Femur (tissue), 1 donor: ENCODE measurements at regions not wholly inside any gene's neighbourhood (a gene's known extent, or its start where the extent isn't known, plus 50 kb on each side); places are given as distances from the start of the nearest gene placed in this dataset.
"Not testable (repeated sequence)": the region's sequence is repeated elsewhere in the genome, so short reads cannot be mapped to it uniquely, and the experiment has no call there.

Source experiments
- DNase-seq: peaks from one replicate; pipeline ENCODE4 v3.0.0-alpha.2; 2017

DNA sequence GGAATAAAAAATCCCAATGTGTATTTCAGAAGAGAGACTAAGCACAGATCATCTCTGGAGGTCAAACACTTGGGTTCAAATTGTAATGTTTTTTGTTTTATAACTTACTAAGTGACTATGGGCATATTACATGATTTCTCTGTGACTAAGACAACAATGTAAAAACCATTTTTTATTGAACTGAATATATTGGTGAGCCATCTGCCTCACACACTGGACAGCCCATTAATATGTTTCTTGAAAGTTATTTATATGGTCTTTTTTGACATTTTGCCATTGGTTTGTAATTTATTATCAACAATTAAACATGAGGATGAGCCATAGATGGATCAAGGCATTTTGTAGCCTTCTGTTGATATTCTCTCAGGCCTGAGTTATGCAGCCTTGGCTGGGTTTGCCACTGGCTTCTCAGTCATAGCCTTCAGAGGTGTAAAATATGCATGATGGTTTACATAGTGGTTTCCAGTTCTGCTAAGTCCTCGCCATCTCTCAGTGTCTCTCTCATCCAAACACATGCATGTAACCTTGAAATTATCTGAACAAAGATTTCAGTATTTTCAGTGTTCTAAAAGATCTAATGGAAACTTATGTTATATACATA lies 997.2 kb downstream of the DIPK2A start:
- DNase-seq, result no peak

DNA sequence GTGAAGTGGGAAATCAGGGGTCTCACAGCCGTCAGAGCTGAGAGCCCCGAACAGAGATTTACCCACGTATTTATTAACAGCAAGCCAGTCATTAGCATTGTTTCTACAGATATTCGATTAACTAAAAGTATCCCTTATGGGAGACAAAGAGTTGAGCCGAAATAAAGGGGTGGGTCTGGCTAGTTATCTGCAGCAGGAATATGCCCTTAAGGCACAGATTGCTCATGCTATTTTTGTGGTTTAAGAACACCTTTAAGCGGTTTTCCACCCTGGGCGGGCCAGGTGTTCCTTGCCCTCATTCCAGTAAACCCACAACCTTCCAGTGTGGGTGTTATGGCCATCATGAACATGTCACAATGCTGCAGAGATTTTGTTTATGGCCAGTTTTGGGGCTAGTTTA lies 1012.9 kb downstream of the DIPK2A start:
- DNase-seq, result not testable (repeated sequence)

DNA sequence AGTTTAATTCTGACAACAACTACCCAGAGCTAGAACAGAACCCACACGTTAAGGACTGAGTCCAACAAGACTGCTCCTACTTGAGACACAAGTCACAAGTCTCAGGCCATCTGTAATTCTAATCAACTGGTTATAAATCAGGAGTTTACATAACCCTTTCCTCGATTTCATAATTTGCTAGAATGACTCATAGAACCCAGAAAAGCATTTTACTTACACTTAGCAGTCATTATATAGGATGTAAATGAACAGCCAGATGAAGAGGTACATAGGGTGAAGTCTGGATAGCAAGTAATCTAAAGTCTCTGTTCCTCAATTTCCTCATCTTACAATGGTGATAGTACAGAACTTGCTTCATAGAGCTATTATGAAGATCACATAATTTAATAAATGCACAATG lies 1018.2 kb downstream of the DIPK2A start:
- no peak for DNase-seq

DNA sequence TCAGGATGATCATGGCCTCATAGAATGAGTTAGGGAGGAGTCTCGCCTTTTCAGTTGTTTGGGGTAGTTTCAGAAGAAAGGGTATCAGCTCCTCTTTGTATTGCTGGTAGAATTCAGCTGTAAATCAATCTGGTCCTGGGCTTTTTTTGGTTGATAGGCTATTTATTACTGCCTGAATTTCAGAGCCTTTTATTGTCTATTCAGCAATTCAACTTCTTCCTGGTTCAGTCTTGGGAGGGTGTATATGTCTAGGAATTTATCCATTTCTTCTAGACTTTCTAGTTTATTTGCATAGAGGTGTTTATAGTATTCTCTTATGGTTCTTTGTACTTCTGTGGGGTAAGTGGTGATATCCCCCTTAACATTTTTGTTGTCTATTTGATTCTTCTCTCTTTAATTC lies 1024.2 kb downstream of the DIPK2A start:
- no peak for DNase-seq

DNA sequence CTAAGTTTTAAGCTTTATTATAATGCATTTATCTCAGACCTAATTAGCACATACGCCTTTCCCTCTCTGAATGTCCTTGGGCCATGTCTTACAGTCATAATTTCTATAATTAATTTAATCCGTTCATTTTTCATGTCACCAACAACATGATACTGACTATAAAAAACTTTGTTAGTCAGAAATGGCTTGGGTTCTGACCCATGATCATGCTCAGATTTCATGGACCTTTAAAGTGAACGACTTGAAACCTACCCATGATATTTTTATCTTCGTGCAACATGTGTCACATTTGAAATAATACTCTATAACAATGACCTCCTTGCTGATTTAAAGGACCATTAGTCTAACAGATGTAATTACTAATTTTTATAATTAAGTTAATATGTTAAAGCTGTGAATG lies 1033.8 kb downstream of the DIPK2A start:
- no peak for DNase-seq

DNA sequence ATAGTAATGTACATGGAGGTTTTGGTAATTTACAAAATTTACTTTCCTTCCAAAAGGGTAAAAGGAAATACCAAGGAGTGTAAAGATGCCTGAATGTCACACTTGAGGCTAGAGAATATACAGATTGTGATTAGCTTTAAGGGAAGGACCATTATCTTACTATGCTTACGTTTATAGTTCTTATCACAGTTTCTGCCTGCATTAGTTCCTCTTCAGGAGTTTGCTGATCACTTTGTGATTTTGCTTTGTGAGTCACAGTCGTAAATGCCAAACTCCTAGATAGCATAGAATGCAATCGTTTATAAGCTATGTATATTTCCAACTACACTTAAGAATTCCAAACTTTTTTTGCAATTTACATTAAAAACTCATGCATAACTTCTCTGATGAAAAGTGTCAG lies 1034.6 kb downstream of the DIPK2A start:
- DNase-seq, result no peak

DNA sequence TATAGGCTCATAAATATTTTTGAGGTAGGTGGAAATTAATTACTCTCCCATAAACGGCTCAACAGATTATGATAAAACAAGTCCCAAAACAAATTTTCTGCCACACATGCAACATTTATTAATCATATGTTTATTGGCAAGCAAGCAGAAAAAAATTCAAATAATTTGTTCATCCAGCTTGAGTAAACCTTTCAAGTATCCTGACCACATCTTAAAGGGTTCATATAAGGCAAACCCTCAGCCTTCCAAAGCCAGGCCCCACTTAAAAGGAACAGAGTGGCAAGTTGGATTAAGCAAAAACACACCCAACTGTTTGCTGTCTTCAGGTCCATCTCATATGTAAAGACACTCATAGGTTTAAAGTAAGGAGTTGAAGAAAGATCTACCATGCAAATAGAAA lies 1042.3 kb downstream of the DIPK2A start:
- no peak for DNase-seq

DNA sequence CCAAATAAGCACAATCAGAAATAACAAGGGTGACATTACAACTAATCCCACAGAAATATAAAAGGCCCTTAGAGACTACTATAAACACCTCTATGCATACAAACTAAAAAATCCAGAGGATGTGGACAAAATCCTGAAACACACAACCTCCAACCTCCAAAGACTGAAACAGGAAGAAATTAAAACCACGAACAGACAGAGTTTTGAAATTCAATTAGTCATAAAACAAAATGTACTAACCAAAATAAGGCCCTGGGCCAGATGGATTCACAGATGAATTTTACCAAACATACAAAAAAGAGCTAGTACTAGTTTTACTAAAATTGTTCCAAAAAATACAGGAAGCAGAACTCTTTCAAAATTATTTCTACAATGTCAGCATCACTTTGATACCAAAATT lies 1043.6 kb downstream of the DIPK2A start:
- DNase-seq, result no peak

DNA sequence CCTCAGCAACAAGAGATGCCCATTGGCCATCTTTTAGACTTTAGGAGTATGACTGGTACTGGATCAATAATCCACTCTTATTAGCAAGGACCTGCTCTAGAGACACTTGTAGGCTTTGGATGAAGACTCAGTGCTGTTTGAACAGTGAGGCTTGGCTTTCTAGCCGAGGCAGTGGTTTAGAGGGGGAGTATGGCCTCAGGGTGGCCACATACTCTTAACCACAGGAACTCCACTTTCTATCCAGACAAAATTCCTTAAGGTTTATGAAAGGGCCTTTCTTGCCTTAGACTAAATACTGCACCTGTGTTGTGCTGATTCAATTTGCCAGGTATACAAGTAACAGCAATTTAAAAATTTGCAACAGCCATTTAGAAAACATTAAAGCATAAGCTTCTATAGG lies 1046.3 kb downstream of the DIPK2A start:
- DNase-seq, result peak; percentile 26

DNA sequence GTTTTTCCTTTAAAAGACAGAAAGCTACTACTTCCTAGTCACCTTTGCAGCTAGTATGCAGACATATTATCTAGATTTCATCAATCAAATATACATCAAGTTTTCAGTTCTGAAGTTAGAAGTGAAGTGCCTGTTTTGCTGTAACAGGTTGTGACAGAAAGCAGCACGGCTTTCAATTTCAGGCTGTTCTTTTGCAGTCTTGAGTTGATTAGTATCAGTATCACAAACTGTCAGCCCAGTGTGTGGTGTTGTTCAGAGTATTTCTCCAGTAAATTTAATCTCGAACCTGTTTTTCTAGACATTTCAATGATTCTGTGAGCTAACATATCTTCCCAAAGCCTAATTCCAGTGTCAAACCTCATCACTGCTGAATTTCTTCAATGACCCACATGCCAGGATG lies 1050.8 kb downstream of the DIPK2A start:
- no peak for DNase-seq

DNA sequence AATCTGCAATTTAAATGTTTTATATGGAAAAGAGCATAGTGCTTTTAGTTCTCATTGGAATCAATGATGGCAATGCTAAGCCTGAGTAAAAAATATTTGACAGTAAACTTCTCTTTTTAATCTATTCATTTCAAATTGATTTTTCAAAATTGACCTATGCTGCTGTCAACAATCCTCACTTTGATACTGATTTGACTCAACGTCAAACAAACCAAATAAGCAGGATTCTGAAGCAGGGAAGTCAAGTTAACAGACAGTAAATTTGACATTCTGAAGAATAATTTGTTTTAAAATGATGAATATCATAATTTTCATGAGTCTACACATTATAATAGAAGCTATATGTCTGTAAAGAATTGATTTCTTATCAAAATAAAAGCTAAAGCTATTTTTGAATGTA lies 1053.1 kb downstream of the DIPK2A start:
- DNase-seq, result no peak

DNA sequence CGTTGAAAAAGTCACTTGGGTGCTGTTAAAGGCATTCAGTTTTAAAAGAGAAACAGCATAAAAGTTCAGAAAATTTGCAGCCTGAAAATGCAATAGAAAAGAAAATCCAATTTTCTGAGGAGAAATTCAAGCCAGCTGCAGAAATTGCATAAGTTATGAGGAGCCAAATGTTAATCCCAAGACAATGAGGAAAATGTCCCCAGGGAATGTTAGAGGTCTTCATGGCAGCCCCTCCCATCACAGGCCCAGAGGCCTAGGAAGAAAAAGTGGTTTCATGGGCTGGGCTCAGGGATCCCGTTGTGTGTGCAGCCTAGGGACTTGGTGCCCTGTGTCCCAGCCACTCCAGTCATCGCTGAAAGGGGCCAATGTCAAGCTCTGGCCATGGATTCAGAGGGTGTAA lies 1055.6 kb downstream of the DIPK2A start:
- DNase-seq, result not testable (repeated sequence)

DNA sequence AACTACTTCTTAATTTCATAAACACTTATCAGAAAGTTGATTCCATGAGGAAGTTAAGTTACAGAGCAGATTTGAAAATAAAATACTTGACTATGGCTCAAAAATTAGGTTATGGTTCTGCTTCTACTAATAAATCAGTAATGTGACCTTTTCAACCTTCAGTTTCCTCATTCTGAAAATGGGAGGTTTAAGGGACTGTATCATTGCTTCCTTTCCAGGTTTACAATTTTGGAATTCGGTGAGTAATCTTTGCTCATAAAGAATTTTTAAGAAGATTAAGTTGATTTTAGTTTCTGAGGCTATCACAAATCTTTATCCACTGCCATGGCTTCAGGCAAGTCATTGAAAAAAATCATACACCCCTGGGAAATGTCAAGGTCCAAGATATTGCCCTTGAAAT lies 1061.2 kb downstream of the DIPK2A start:
- DNase-seq, result no peak

DNA sequence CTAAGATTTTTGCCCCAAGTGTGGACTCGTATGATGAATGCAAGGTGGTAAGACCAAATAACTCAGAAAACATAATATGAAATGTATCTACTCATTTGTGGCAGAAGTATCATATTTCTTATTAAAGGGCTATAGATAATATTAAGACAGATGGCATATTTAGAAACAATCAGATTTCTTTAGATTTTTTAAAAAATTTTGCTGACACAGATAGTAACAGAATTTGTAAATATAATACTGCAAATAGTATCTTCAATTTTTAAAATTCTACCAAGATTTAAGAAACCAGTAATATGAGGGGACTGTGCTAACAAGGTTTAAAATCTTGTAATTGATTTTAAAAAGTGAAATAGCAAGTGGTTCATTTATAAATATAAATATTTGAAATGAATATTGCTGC lies 1064.1 kb downstream of the DIPK2A start:
- DNase-seq, result no peak

DNA sequence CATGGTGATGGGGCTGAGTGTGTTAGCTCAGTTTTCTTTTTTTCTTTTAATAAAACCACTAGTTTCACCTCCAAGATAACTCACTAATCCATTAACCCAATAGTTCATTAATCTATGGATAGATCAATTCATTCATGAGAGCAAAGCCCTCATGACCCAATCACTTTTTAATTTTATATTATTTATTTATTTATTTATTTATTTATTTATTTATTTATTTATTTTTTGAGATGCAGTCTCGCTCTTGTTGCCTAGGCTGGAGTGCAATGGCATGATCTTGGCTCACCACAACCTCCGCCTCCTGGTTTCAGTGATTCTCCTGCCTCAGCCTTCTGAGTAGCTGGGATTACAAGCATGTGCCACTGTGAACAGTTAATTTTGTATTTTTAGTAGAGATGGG lies 1082.4 kb downstream of the DIPK2A start:
- DNase-seq, result not testable (repeated sequence)

DNA sequence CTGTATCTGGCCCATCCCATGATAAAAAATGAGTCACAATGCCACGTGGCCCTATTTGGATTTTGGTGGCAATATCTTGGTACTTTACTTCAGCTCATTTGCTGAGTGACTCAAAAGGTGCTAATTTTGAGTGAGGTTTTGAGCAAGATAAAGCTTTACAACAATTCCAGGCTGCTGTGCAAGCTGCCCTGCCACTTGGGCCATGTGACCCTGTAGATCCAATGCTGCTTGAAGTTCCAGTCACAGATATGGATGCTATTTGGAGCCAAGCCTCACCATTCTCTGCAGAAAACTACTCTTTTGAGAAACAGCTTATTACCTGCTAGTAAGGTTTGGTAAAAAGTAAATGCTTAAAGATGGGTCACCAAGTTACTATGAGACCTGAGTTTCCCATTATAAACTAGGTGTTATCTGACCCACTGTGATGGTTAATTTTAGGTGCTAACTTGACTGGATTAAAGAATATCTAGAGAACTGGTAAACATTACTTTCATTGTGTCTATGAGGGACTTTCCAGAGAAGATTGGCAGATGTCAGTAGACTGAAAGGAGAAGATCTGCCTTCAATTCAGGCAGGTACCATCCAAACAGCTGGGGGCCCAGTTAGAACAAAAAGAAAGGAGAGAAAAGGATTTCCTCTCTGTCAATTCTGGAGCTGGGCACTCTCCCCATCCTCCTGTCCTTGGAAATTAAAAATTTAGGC lies 1083.9 kb downstream of the DIPK2A start:
- no peak for DNase-seq

DNA sequence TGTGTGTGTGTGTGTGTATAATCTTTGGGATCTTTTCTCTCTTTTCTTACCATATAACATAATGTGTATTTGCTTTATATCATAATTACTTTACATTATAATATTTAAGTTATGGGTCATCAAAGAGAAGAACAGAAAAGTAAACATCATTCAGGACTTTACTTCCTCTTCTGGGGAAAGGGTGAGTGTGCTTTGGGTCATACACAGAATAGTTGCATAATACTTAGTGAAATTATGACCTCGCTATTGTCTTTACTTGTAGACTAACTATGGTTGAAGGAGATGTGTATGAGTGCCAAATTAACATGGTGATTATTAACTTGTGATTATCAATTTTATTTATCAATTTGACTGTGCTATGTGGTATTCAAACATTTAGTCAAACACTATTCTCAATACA lies 1086.9 kb downstream of the DIPK2A start:
- DNase-seq, result no peak

DNA sequence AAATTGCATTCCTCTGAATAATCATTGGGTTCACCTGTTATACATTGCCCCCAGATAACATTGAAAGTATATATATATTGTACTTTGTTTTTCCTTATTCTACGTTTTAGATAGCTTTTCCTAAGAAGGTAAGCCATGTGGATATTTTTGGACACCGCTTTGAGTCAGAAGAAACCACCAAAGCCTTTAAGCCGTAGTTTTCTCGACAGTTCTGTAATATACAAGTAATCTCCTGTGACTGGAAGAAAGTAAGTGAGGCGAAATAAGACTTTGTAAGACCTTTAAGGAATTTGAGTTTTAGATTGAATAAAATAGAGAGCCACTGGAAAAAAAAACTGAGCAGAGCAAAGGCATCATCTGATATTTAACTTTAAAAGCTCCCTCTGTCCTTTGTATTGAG lies 1092.0 kb downstream of the DIPK2A start:
- no peak for DNase-seq

DNA sequence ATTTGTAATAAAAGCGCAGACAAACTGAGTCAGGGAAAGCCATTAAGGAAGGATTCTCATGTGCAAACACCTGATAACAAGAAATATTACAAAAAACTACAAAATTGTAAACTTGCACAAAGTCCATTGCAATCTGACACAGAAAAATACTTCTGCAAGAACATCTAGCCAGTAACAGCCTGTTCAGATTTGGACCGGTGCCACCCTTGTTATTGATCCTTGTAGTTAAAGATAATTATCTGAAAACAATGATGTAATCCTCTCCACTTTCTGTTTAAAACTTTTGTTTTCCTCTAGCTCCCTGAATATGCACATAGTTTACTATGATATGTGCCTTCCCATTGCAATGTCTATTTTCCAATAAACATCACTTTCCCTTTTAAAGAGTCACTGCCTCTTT lies 1090.2 kb downstream of the PLOD2 start:
- no peak for DNase-seq

DNA sequence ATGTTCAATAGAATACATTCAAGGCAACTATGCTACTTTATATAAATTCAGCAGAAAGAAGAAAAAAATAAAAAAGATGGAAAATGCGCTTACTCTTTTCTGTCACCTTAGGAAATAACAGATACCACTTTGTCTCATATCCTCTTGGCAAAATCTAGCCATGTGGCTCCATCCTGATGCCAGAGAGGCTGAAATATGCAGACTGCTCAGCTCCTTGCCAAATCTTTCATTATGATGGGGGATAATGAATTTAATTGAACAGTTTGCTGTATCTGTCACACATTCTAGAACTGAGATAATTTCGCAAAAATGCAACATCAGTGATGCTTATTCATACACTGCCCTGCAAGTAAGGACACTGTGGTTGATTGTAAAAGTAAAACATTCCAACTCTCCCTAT lies 1081.5 kb downstream of the PLOD2 start:
- no peak for DNase-seq

DNA sequence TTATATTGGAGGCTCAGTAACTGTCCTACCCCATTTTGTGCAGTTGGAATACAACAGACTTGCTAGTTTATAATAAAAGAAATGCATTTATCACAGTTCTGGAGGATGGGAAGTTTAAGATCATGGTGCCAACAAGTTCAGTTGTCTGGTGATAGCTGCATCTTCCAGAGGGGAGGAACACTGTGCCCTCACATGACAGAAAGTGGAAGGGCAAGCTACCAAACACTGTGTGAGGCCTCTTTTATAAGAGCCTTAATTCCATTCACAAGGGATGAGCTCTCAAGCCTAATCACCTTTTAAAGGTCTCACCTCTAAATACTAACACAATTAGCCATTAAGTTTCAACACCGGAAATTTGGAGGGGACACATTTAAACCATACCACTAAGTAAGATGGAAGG lies 1073.9 kb downstream of the PLOD2 start:
- no peak for DNase-seq

DNA sequence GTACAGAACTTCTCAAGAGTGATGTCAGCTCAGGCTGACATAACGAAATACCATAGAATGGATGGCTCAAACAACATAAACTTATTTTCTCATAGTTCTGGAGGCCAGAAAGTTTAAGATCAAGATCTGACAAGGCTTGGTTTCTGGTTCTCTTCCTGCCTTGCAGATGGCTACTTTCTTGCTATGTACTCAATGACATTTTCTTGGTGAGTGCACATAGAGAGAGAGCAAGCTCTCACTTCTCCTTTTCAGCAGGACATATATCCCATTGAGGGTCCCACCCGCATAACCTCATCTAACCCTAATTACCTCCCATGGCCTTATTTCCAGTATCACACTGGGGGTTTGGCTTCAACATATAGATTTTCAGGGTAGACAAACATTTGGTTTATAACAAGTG lies 1072.1 kb downstream of the PLOD2 start:
- no peak for DNase-seq

DNA sequence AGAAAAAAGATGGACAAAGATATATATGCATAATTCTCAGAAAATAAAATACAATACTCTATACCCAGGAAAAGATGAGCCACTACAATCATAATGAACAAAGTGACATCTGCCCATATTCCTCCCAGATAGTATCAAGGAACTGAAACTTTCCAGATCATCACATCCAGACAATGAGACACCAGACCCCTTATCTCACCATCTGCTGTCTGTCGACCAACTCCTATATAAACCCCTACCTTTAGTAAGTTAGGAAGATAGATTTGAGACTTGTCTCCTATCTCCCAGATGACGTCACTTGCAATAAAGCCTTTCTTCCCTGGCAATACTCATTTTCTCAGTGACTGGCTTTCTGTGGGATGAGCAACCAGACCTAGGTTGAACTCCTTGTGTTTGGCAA lies 1071.6 kb downstream of the PLOD2 start:
- DNase-seq, result no peak

DNA sequence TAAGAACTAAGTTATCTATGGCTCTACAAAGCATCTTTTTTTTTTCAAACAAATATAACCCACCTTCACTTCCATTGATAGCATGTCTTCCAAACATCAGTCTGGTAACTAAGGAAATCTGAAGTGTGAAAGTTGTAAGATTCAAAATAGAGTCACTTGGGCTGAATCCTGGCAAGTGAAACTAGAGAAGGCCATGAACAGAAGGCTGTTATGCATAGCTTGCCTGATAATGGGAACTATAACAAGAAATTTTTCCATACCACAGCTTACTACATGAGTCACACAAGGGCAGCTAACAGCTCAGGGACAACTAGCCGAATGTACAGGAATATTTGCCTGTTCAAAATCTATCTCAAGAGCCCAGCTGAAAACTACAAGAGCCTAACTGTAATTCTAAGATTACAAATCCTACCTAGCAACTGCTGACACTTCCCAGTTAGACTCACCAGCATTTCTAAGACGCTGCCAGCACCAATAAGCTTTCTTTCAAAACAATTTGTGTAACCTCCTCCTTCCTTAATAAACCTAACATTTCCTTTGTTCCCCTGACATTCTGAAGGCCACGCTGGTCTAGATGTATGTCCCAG lies 1066.5 kb downstream of the PLOD2 start:
- no peak for DNase-seq

DNA sequence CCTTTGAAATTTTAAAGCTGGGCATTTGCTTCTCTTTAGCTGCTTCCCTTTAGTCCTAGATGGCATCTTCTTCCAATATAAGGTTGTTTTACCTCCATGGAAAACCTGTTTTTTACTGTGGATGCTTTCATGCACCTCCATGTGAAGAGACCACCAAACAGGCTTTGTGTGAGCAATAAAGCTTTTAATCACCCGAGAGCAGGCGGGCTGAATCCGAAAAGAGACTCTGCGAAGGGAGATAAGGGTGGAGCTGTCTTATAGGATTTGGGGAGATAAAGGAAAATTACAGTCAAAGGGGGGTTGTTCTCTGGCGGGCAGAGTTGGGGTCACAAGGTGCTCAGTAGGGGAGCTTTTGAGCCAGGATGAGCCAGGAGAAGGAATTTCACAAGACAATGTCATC lies 1049.8 kb downstream of the PLOD2 start:
- not testable (repeated sequence) for DNase-seq
